NCI-H69 (cell line): ENCODE measurements at regions not wholly inside any gene's neighbourhood (a gene's known extent, or its start where the extent isn't known, plus 50 kb on each side); places are given as distances from the start of the nearest gene placed in this dataset.
A peak's percentile ranks its signal among the peaks of the same experiment; 100 is the strongest.

Experiments
- DNase-seq: peaks from one replicate; lab custom pipeline; 2025; lab: John Stamatoyannopoulos, UW

- no peak for DNase-seq
Observed at GRCh38 chr12:18899678-18900317, 161.9 kb downstream of the CAPZA3 start.

GRCh38 chr12:18905134-18905533 lies 167.2 kb downstream of the CAPZA3 start:
- no peak for DNase-seq

DNA sequence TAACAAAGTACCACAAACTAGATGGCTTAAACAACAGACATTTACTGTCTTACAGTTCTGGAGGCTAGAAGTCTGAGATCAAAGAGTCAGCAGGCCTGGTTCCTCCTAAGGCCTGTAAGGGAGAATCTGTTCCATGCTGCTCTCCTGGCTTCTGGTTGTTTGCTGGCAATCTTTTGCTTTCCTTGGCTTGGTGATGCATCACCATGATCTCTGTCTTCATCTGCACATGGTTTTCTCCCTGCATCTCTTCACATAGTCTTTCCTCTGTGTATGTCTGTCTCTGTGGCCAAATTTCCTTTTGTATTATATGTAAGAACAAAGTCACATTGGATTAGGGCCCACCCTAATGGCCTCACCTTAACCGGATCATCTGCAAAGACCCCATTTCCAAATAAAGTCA lies 168.5 kb downstream of the CAPZA3 start:
- DNase-seq = no peak

DNA sequence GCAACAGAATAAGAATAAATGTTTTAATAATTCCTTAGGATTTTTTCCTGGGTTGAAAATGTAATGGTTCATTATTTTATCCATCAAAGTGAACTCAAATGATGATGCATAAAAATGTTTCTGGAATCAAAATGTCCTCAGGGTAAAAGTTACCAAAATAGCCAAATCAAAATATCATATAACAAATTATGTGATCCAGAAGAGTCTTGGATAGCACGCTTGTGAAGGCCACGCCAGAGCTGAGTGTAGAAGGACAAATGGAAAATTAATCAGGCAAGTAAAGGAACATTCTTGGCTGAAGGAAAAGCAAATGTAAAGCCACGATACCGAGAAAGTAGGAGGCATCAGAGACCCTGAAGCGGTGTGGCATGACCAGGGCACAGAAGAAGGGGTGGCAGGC lies 169.2 kb downstream of the CAPZA3 start:
- DNase-seq = no peak

- DNase-seq = no peak
Observed at GRCh38 chr12:18907728-18908127, 169.8 kb downstream of the CAPZA3 start.

GRCh38 chr12:18908191-18908590 lies 170.3 kb downstream of the CAPZA3 start:
- DNase-seq = no peak

DNA sequence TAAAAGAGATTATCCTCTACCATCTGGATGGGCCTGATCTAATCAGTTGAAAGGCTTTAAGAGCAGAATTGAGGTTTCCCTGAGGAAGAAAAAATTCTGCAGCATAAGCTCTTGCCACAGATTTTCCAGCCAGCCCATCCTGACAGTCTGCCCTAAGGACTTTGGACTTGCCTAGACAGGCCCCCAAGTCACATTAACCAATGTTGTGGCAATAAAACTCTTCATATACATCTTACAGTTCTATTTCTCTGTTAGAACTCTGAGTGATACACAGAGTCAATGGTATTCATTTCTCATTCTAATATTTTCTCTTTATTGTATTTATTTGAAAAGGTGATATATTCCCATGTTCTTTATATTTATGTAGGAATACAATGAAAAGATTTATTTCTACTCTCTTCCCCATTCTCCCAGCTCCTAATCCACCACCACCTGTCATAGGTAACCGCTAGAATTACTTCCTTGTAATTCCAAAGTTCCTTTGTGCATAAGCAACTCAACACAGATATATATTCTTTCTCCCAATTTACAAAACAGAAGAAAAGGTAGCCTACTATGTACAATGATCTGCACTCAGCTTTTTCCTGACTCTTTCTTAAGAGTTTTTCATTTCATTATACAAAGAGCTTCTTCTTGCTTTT lies 182.1 kb downstream of the CAPZA3 start:
- DNase-seq = no peak

DNA sequence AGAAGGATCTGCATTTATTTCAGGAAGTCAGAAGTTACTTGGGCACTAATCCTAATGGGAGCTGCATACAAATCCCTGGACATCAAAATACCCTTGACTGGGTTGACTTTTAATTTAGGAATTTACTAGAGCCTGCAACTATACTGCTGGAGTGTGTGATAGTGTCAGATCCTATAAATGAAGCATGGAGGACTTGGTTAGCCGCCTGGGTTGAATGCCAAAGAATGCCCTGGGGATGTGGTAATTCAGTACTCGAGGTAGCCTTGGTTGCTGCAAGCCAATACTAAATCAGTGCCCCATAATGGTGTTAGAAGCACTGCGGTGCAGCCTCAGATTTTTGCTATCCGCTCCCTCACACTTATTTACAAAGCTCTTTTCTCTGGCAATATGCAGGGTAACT lies 184.9 kb downstream of the CAPZA3 start:
- DNase-seq = no peak

GRCh38 chr12:18923721-18924120 lies 185.8 kb downstream of the CAPZA3 start:
- no peak for DNase-seq

DNA sequence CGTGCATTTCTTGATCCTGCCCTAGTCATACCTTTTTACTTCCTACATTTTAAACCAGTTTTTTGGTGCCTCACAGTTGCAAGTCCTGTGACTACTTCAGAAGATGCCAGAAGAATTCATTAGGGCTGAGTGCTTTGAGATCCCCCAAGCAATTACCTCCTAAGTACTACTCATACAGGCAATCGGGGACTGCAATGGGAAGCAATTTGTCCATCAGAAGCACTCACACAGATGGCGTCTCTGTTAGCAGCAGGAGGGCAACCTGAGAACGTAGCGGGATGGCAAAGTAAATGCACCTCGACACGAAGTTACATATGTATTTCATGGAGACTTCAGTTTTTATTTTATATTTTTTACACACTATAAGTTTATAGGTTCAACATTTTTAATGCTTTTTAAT lies 188.3 kb downstream of the CAPZA3 start:
- no peak for DNase-seq

DNA sequence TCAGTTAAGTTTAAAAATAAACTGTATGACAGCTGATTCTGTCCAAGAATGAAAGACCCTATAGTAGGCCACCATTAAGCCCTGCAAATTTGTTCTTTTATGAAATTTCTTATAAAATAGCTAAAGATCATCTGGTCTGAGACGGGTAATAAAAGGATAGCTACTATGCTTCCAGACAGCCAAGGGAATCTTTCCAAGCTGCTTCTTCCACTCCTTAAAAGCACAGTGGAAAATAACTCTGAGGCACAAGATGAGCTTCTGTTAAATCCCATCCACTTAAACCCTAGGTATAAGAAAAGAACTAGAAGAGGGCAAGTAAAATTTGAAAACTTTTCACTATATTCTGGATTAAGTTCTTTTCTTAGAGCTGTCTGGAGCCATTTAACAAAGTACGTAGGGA lies 194.3 kb downstream of the CAPZA3 start:
- no peak for DNase-seq

- no peak for DNase-seq
Observed at GRCh38 chr12:18932715-18933114, 194.8 kb downstream of the CAPZA3 start.

- no peak for DNase-seq
Observed at GRCh38 chr12:18935371-18935965, 194.1 kb upstream of the PLEKHA5 start.

GRCh38 chr12:18939051-18939450 lies 190.5 kb upstream of the PLEKHA5 start:
- peak; percentile 39 for DNase-seq

DNA sequence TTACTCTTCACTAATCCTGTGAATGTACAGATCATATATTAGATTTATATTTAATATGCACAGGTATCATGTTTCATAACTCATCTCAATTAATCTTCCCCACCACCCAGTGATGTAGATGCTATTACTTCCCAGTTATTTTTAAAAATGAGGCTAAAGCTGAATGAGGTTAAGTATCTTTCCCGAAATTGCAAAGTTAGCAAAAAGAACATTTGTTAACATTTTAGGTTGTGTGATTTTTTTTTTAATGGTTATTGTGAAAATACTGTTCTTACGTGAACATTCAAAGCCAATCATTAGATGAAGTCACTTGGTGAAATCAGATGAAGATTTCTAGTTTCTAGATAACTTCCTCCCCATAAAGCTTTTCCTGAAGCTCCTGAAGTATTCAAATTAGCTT lies 186.9 kb upstream of the PLEKHA5 start:
- DNase-seq = no peak

DNA sequence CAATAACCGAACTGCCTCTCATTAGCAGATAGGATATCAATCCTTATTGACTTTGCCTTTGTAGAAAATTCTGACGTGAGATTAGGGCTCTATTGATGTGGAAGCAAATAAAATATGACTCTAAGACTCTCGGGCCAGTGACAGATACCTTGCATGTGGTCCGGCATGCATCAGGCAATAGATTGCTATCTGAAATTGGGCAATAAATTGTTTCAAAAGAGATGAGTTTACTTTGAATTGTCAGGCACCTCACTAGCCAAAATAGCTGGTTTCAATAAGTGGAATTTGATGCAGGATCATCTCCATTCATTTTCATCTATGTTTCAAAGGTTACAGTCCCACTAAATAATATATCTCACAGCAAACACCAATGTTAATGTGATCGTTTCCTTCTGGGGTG lies 186.3 kb upstream of the PLEKHA5 start:
- DNase-seq = no peak

DNA sequence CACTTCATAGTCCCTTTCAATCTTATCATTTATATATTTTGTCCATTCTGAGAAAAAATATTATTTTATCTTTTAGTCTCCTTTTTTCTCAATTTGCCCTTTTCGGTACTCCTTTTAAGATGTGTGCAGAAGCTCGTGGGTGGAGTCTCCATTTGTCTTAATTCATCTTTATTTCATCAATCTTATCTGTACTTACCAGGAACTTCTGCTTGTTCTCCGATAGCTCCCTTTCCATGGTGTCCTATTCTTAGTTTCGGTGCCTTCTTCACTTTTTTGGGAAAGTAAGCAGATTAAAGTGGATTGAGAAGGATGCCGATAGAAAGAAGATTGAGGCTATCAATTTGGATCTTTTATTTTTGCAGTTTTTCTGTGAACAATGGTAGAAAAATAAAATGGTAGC lies 183.4 kb upstream of the PLEKHA5 start:
- no peak for DNase-seq

- no peak for DNase-seq
Observed at GRCh38 chr12:18951218-18951617, 178.3 kb upstream of the PLEKHA5 start.

DNA sequence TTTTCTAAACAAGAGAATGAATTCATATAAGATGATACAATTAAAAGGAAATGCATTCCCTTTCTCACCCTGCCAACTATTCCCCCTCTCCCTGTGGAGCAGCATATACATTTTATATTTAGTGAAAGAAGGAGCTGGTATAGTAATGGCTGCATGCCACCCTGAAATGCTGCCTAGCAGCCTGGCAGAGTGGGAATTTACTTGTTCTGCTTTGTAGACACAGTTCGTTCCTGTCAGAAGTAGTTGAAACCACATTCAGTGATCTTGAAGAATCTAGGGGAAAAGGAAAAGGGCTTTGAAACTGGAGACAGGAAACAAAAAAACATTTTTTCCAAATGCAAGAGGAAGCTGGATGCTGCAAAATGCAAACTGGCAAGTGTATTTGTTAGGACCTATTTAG lies 176.0 kb upstream of the PLEKHA5 start:
- no peak for DNase-seq

DNA sequence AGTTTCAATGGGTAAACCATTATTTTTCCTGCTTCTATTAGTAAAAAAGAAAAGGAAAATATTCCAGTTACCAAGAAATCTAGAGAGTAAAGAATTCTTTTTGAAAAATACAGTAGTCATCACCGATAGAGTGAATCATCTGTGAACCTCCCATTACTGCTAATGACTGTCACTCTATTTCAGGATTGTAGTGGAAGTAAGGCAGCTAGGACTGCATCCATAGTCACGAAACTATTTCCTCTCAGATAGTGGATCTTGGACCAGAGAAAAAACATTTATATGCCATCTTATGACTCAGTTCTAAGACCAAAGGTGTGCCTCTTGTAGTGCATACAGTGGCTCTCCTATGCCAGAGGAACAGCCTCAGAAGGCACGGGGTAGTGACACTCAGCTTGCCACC lies 173.9 kb upstream of the PLEKHA5 start:
- DNase-seq = no peak

GRCh38 chr12:18965203-18965602 lies 164.3 kb upstream of the PLEKHA5 start:
- no peak for DNase-seq

DNA sequence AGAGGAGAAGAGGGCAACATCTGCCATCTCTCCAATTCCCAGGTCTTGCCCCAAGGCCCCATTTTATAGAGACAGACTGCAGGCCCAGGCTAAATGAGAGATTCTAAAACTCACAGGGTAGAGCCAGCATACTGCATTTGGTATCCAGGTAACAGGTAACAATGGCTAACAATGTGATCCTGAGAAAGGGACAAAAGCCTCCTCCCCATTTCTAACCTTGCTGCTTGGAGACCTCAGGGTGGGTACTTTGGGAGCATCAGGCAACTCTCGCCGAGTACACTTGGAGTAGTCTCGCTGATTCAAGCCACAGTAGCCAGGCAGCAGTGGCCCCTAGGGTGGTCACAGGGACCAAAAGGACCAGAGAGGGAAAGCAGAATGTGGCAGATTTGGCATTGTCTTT lies 162.6 kb upstream of the PLEKHA5 start:
- no peak for DNase-seq

DNA sequence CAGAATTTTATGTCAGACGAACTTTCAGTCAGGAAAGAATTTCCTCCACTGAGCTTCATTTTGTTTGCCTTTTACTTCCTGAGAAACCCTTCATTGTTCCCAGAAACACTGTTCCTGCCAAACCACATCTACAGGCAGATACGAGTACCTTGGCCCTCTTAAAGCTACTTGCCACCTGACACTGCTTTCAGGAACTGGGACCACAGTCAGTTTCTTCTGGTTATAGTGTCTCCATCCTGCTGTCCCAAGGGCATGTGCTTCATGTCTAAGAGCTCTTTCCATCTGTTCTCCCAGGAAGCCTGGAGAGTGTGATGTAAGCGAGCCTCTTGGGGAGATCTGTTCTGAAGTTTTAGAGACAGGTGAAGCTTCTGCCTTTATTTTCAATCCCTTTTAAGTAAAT lies 161.7 kb upstream of the PLEKHA5 start:
- DNase-seq = peak; percentile 1

DNA sequence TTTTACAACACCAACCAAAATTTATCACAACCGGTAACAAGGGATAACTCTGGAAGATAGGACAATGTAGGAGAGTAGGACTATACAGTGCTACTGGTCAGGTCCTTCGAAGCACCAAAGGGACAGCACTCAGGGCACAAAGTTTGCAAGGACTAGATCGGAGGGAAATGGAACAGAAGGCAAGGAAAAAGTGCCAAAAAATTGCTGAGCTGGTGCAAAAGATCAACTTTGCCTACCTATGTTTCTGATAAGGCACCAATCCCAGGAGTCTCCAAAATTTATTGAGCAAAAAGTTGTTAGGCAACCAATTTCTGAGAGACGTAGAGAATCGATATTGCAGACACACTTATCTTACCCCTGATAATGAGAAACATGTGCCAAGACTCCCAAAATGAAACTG lies 160.0 kb upstream of the PLEKHA5 start:
- DNase-seq = no peak
